Superior temporal gyrus (tissue), 1 donor: ENCODE measurements at regions not wholly inside any gene's neighbourhood (a gene's known extent, or its start where the extent isn't known, plus 50 kb on each side); places are given as distances from the start of the nearest gene placed in this dataset.

Source experiments
- DNase-seq: peaks from one replicate; pipeline ENCODE4 v3.0.0-alpha.2; 2016; ENCODE audit errors: extremely low spot score

GRCh38 chr3:193929921-193930646 lies 205.9 kb upstream of the HES1 start:
- DNase-seq: no peak

- DNase-seq: no peak
Measured at GRCh38 chr3:193932136-193932535, 203.8 kb upstream of the HES1 start.

GRCh38 chr3:193932576-193932975 lies 203.4 kb upstream of the HES1 start:
- no peak for DNase-seq

- DNase-seq: no peak
Measured at GRCh38 chr3:193933451-193933850, 202.5 kb upstream of the HES1 start.

- DNase-seq: no peak
Measured at GRCh38 chr3:193935916-193936315, 200.0 kb upstream of the HES1 start.

- no peak for DNase-seq
Measured at GRCh38 chr3:193938613-193939012, 197.3 kb upstream of the HES1 start.

GRCh38 chr3:193939527-193939926 lies 196.4 kb upstream of the HES1 start:
- no peak for DNase-seq

GRCh38 chr3:193940526-193940925 lies 195.4 kb upstream of the HES1 start:
- DNase-seq: no peak

- DNase-seq: no peak
Measured at GRCh38 chr3:193941486-193941885, 194.5 kb upstream of the HES1 start.

GRCh38 chr3:193942516-193943055 lies 193.4 kb upstream of the HES1 start:
- no peak for DNase-seq

GRCh38 chr3:193943200-193943599 lies 192.7 kb upstream of the HES1 start:
- no peak for DNase-seq

GRCh38 chr3:193943851-193944517 lies 192.0 kb upstream of the HES1 start:
- DNase-seq: no peak

GRCh38 chr3:193944518-193944884 lies 191.4 kb upstream of the HES1 start:
- DNase-seq: no peak

GRCh38 chr3:193945143-193945542 lies 190.8 kb upstream of the HES1 start:
- DNase-seq: no peak

GRCh38 chr3:193946945-193947344 lies 189.0 kb upstream of the HES1 start:
- no peak for DNase-seq

- DNase-seq: no peak
Measured at GRCh38 chr3:193947596-193947995, 188.4 kb upstream of the HES1 start.

- no peak for DNase-seq
Measured at GRCh38 chr3:193948459-193948858, 187.5 kb upstream of the HES1 start.

- DNase-seq: no peak
Measured at GRCh38 chr3:193951859-193952258, 184.1 kb upstream of the HES1 start.

- no peak for DNase-seq
Measured at GRCh38 chr3:193954752-193955151, 181.2 kb upstream of the HES1 start.

GRCh38 chr3:193955719-193956118 lies 180.2 kb upstream of the HES1 start:
- no peak for DNase-seq

GRCh38 chr3:193959861-193960260 lies 176.1 kb upstream of the HES1 start:
- no peak for DNase-seq

GRCh38 chr3:193960487-193961274 lies 175.3 kb upstream of the HES1 start:
- peak; percentile 42 for DNase-seq
